ENCODE measurements at regions not wholly inside any gene's neighbourhood (a gene's known extent, or its start where the extent isn't known, plus 50 kb on each side); places are given as distances from the start of the nearest gene placed in this dataset.

DNA sequence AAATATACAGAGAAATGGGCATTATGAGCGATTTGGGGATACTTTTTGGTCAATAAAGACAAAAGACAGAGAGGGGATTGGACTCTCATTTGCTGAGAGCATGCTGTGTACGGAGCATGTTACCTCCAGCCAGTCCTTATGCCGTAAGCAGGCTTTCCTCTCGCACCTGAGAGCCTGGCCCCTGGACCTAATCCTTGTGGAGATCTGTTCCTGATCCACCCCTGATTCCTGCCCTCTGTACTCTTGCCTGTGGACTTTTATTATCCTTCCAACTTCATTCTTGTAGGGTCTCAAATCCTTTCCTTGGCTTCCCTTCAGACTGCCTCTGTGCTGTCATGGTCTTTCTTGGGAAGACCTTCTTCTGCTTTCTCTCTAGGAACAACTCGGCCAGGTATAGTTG is 803.1 kb upstream of the RAB6C start:
- Histone ChIP-seq H3K4me3 (no peak overlapping the region), H3K9me3 (no peaks in the 10 kb centered on the region), H3K36me3 (replicated peaks in 1 of 2; ENCODE audit: insufficient read depth in 1 of 2, low read depth in 2 of 2) (no peaks in the 10 kb centered on the region), H3K27ac (no peak overlapping the region), H3K27me3 (no peaks in the 10 kb centered on the region), H3K4me1 (no peaks in the 10 kb centered on the region)
- no peak for DNase-seq
- intact Hi-C loops (cut with DNase I) = no loop called here
- WGBS, 2 donors = 85 to 87% methylated on average over 5 of the region's 5 CpGs
- no peak for ATAC-seq
- TF ChIP-seq POLR2A (IDR thresholded peaks at IDR 0.05) = no peak
- TF ChIP-seq, protein P1, sequence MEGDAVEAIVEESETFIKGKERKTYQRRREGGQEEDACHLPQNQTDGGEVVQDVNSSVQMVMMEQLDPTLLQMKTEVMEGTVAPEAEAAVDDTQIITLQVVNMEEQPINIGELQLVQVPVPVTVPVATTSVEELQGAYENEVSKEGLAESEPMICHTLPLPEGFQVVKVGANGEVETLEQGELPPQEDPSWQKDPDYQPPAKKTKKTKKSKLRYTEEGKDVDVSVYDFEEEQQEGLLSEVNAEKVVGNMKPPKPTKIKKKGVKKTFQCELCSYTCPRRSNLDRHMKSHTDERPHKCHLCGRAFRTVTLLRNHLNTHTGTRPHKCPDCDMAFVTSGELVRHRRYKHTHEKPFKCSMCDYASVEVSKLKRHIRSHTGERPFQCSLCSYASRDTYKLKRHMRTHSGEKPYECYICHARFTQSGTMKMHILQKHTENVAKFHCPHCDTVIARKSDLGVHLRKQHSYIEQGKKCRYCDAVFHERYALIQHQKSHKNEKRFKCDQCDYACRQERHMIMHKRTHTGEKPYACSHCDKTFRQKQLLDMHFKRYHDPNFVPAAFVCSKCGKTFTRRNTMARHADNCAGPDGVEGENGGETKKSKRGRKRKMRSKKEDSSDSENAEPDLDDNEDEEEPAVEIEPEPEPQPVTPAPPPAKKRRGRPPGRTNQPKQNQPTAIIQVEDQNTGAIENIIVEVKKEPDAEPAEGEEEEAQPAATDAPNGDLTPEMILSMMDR (IDR thresholded peaks at IDR 0.05) = no peak

DNA sequence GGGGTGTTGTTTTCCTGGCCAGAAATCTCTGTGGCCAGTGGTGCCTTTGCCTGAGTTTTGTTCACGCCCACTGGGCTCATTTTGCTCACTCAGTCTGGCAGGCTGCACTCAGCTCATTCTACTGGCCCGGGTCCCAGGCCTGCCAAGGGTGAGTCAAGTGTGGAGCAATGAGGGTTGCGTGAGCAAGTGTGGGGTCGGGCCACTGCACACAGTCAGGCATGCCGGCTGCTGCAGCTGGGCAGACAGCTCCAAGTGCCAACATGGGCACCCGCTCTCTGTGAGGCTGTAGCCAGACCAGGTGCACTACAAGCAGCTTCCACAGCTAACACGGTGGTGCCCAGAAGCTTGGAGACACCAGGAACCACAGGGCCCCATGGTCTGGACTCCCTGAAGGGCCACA is 801.1 kb upstream of the RAB6C start:
- no peaks in the 10 kb centered on the region for H3K9me3 ChIP-seq
- no peaks in the 10 kb centered on the region for H3K27me3 ChIP-seq
- no peaks in the 10 kb centered on the region for H3K4me1 ChIP-seq
- H3K27ac ChIP-seq = no peak overlapping the region
- no peak overlapping the region for H3K4me3 ChIP-seq
- TF ChIP-seq, protein P1 (IDR thresholded peaks at IDR 0.05) = no peak
- TF ChIP-seq POLR2A (IDR thresholded peaks at IDR 0.05) = no peak
- ATAC-seq (no peak), DNase-seq (peak in 1 of 4 donors; percentile 36)
- no peaks in the 10 kb centered on the region for H3K36me3 ChIP-seq (replicated peaks in 1 of 2; ENCODE audit: insufficient read depth in 1 of 2, low read depth in 2 of 2)
- intact Hi-C loops (cut with DNase I) = no loop called here
- WGBS, 2 donors = 60 to 73% methylated on average over 3 to 7 of the region's 7 CpGs

DNA sequence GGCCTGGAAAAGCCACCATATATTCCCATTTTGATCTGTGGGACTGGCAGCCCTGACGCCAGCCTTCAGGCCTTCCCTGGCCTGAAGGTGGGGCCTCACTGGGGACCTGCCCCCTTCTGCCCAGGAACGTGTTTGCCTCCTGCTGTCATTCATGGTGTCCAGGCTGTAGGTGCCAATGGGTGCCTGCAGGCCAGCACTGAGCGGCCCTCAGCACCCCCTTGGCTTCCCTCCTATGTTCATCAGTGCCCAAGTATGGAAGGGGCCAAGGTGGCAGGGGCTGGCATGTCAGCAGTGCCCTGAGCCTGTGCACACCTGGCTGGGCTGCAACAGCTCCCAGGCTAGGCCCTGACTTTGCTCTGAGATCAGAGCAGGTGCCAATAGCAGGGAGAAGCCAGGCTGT is 800.3 kb upstream of the RAB6C start:
- intact Hi-C loops (cut with DNase I) = no loop called here
- WGBS, 2 donors = 73% methylated on average over 3 of the region's 3 CpGs
- H3K9me3 ChIP-seq = no peaks in the 10 kb centered on the region
- no peak for TF ChIP-seq POLR2A (IDR thresholded peaks at IDR 0.05)
- TF ChIP-seq, protein P1 (IDR thresholded peaks at IDR 0.05) = no peak
- H3K4me1 ChIP-seq = no peaks in the 10 kb centered on the region
- ATAC-seq (peak; percentile 30), DNase-seq (peak in 1 of 4 donors; percentile 33)
- no peaks in the 10 kb centered on the region for H3K36me3 ChIP-seq (replicated peaks in 1 of 2; ENCODE audit: insufficient read depth in 1 of 2, low read depth in 2 of 2)
- H3K4me3 ChIP-seq = no peak overlapping the region
- H3K27me3 ChIP-seq = no peaks in the 10 kb centered on the region
- no peak overlapping the region for H3K27ac ChIP-seq

DNA sequence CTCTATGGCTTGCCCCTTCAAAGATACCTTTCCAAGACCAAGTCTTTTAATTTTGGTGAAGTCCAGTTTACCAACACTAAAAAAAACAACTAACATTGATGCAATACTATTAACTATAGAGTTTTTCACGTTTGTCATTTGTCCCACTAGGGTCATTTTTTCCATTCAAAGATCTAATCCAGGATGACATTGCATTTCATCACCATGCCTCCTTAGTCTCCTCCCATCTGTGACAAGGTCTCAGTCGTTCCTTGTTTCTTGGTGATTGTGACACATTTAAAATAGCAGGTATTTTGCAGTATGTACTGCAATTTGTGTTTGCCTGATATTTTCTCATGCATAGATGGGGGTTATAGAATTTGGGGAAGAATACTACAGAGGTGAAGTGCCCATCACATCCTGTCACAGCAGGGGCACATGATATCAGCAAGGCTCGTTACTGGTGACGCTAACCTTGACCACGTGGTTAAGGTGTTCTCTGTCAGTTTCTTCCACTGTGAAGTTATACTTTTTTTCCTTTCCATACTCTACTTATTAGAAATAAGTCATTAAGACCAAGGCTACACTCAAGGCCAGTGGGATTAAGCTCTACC is 799.2 kb upstream of the RAB6C start:
- no peaks in the 10 kb centered on the region for H3K36me3 ChIP-seq (replicated peaks in 1 of 2; ENCODE audit: insufficient read depth in 1 of 2, low read depth in 2 of 2)
- 58 to 64% methylated on average over 5 of the region's 5 CpGs for WGBS, 2 donors
- DNase-seq = no peak
- ATAC-seq = no peak
- H3K27me3 ChIP-seq = no peaks in the 10 kb centered on the region
- H3K27ac ChIP-seq = no peak overlapping the region
- no peak for TF ChIP-seq POLR2A (IDR thresholded peaks at IDR 0.05)
- TF ChIP-seq, protein P1 (IDR thresholded peaks at IDR 0.05) = no peak
- no peak overlapping the region for H3K4me3 ChIP-seq
- no peaks in the 10 kb centered on the region for H3K4me1 ChIP-seq
- no peaks in the 10 kb centered on the region for H3K9me3 ChIP-seq
- intact Hi-C loops (cut with DNase I) = no loop called here

DNA sequence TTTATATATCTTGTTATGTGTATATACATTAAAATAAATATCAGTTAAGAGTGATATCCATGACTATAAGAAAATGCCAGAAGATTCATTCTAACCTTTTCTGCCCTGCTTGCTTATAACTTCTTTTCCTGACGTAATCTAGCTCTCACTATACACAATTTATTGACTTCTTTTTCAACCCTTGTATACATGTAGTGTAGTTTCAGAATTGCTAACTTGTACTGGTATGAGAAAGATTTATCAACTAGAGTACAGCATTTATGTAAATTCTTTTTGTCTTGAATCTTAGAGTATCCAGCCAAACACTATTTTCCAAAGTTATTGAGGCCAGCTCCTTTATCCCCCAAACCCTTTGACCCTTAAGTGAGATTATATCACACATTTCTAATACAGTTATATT is 798.0 kb upstream of the RAB6C start:
- DNase-seq = no peak
- no peak for TF ChIP-seq POLR2A (IDR thresholded peaks at IDR 0.05)
- TF ChIP-seq, protein P1 (IDR thresholded peaks at IDR 0.05) = no peak

More for the DNA sequence above, 798.0 kb upstream of the RAB6C start:
- no peaks in the 10 kb centered on the region for H3K9me3 ChIP-seq
- H3K36me3 ChIP-seq (replicated peaks in 1 of 2; ENCODE audit: insufficient read depth in 1 of 2, low read depth in 2 of 2) = no peaks in the 10 kb centered on the region
- no peak overlapping the region for H3K4me3 ChIP-seq
- no peaks in the 10 kb centered on the region for H3K27me3 ChIP-seq
- ATAC-seq = no peak
- H3K4me1 ChIP-seq = no peaks in the 10 kb centered on the region
- no peak overlapping the region for H3K27ac ChIP-seq
- intact Hi-C loops (cut with DNase I) = no loop called here
- WGBS, 2 donors = 76 to 80% methylated on average over 1 of the region's 1 CpG
